ENCODE measurements at regions not wholly inside any gene's neighbourhood (a gene's known extent, or its start where the extent isn't known, plus 50 kb on each side); places are given as distances from the start of the nearest gene placed in this dataset.

GRCh38 chr1:90339811-90340210 lies 344.9 kb downstream of the ZNF326 start:
- Histone ChIP-seq H3K4me1 (ENCODE audit: control insufficient read depth, insufficient read depth, low read length) (no peaks in the 10 kb centered on the region), H3K4me3 (ENCODE audit: low read depth, low read length) (no peak overlapping the region), H3K9me3 (ENCODE audit: control insufficient read depth, insufficient read depth, low read depth, low read length) (no peaks in the 10 kb centered on the region), H3K36me3 (ENCODE audit: control insufficient read depth, insufficient read depth, low read length) (no peaks in the 10 kb centered on the region), H3K27ac (ENCODE audit: low read depth, low read length) (no peak overlapping the region), H3K9ac (ENCODE audit: low read length) (no peak overlapping the region), H3K27me3 (ENCODE audit: control insufficient read depth, insufficient read depth, low read length) (no peaks in the 10 kb centered on the region)

GRCh38 chr1:90336552-90337324 lies 341.8 kb downstream of the ZNF326 start:
- Histone ChIP-seq H3K27me3 (ENCODE audit: control insufficient read depth, insufficient read depth, low read length) (no peaks in the 10 kb centered on the region), H3K4me3 (ENCODE audit: low read depth, low read length) (no peak overlapping the region), H3K27ac (ENCODE audit: low read depth, low read length) (no peak overlapping the region), H3K4me1 (ENCODE audit: control insufficient read depth, insufficient read depth, low read length) (no peaks in the 10 kb centered on the region), H3K9ac (ENCODE audit: low read length) (no peak overlapping the region), H3K9me3 (ENCODE audit: control insufficient read depth, insufficient read depth, low read depth, low read length) (no peaks in the 10 kb centered on the region), H3K36me3 (ENCODE audit: control insufficient read depth, insufficient read depth, low read length) (no peaks in the 10 kb centered on the region)

- Histone ChIP-seq H3K27ac (ENCODE audit: low read depth, low read length) (no peak overlapping the region), H3K36me3 (ENCODE audit: control insufficient read depth, insufficient read depth, low read length) (no peaks in the 10 kb centered on the region), H3K4me1 (ENCODE audit: control insufficient read depth, insufficient read depth, low read length) (no peaks in the 10 kb centered on the region), H3K27me3 (ENCODE audit: control insufficient read depth, insufficient read depth, low read length) (no peaks in the 10 kb centered on the region), H3K4me3 (ENCODE audit: low read depth, low read length) (no peak overlapping the region), H3K9ac (ENCODE audit: low read length) (no peak overlapping the region), H3K9me3 (ENCODE audit: control insufficient read depth, insufficient read depth, low read depth, low read length) (no peaks in the 10 kb centered on the region)
These were observed 340.6 kb downstream of the ZNF326 start for GRCh38 chr1:90335558-90335957.

- H3K36me3 ChIP-seq (ENCODE audit: control insufficient read depth, insufficient read depth, low read length): no peaks in the 10 kb centered on the region
- no peaks in the 10 kb centered on the region for H3K27me3 ChIP-seq (ENCODE audit: control insufficient read depth, insufficient read depth, low read length)
- H3K4me3 ChIP-seq (ENCODE audit: low read depth, low read length): no peak overlapping the region
- H3K9ac ChIP-seq (ENCODE audit: low read length): no peak overlapping the region
- H3K4me1 ChIP-seq (ENCODE audit: control insufficient read depth, insufficient read depth, low read length): no peaks in the 10 kb centered on the region
- no peak overlapping the region for H3K27ac ChIP-seq (ENCODE audit: low read depth, low read length)
- no peaks in the 10 kb centered on the region for H3K9me3 ChIP-seq (ENCODE audit: control insufficient read depth, insufficient read depth, low read depth, low read length)
These were observed 339.2 kb downstream of the ZNF326 start for GRCh38 chr1:90334137-90334536.

GRCh38 chr1:90325168-90325567 lies 330.3 kb downstream of the ZNF326 start:
- Histone ChIP-seq H3K4me3 (ENCODE audit: low read depth, low read length) (no peak overlapping the region), H3K27ac (ENCODE audit: low read depth, low read length) (no peak overlapping the region), H3K27me3 (ENCODE audit: control insufficient read depth, insufficient read depth, low read length) (no peaks in the 10 kb centered on the region), H3K9me3 (ENCODE audit: control insufficient read depth, insufficient read depth, low read depth, low read length) (no peaks in the 10 kb centered on the region), H3K4me1 (ENCODE audit: control insufficient read depth, insufficient read depth, low read length) (peaks cover 7% of the 10 kb centered on the region), H3K36me3 (ENCODE audit: control insufficient read depth, insufficient read depth, low read length) (no peaks in the 10 kb centered on the region), H3K9ac (ENCODE audit: low read length) (no peak overlapping the region)

GRCh38 chr1:90322186-90322585 lies 327.3 kb downstream of the ZNF326 start:
- no peaks in the 10 kb centered on the region for H3K27me3 ChIP-seq (ENCODE audit: control insufficient read depth, insufficient read depth, low read length)
- H3K36me3 ChIP-seq (ENCODE audit: control insufficient read depth, insufficient read depth, low read length): no peaks in the 10 kb centered on the region
- H3K4me3 ChIP-seq (ENCODE audit: low read depth, low read length): no peak overlapping the region
- peaks cover 7% of the 10 kb centered on the region for H3K4me1 ChIP-seq (ENCODE audit: control insufficient read depth, insufficient read depth, low read length)
- no peak overlapping the region for H3K9ac ChIP-seq (ENCODE audit: low read length)
- no peaks in the 10 kb centered on the region for H3K9me3 ChIP-seq (ENCODE audit: control insufficient read depth, insufficient read depth, low read depth, low read length)
- H3K27ac ChIP-seq (ENCODE audit: low read depth, low read length): no peak overlapping the region

GRCh38 chr1:90319918-90320317 lies 325.0 kb downstream of the ZNF326 start:
- Histone ChIP-seq H3K9me3 (ENCODE audit: control insufficient read depth, insufficient read depth, low read depth, low read length) (no peaks in the 10 kb centered on the region), H3K4me3 (ENCODE audit: low read depth, low read length) (no peak overlapping the region), H3K27ac (ENCODE audit: low read depth, low read length) (no peak overlapping the region), H3K36me3 (ENCODE audit: control insufficient read depth, insufficient read depth, low read length) (no peaks in the 10 kb centered on the region), H3K9ac (ENCODE audit: low read length) (no peak overlapping the region), H3K27me3 (ENCODE audit: control insufficient read depth, insufficient read depth, low read length) (no peaks in the 10 kb centered on the region), H3K4me1 (ENCODE audit: control insufficient read depth, insufficient read depth, low read length) (no peaks in the 10 kb centered on the region)

- Histone ChIP-seq H3K9me3 (ENCODE audit: control insufficient read depth, insufficient read depth, low read depth, low read length) (no peaks in the 10 kb centered on the region), H3K9ac (ENCODE audit: low read length) (no peak overlapping the region), H3K4me3 (ENCODE audit: low read depth, low read length) (no peak overlapping the region), H3K27ac (ENCODE audit: low read depth, low read length) (no peak overlapping the region), H3K36me3 (ENCODE audit: control insufficient read depth, insufficient read depth, low read length) (no peaks in the 10 kb centered on the region), H3K27me3 (ENCODE audit: control insufficient read depth, insufficient read depth, low read length) (no peaks in the 10 kb centered on the region), H3K4me1 (ENCODE audit: control insufficient read depth, insufficient read depth, low read length) (no peaks in the 10 kb centered on the region)
These were observed 323.5 kb downstream of the ZNF326 start for GRCh38 chr1:90318431-90318830.

GRCh38 chr1:90317628-90318027 lies 322.7 kb downstream of the ZNF326 start:
- Histone ChIP-seq H3K27me3 (ENCODE audit: control insufficient read depth, insufficient read depth, low read length) (no peaks in the 10 kb centered on the region), H3K27ac (ENCODE audit: low read depth, low read length) (no peak overlapping the region), H3K36me3 (ENCODE audit: control insufficient read depth, insufficient read depth, low read length) (no peaks in the 10 kb centered on the region), H3K9ac (ENCODE audit: low read length) (no peak overlapping the region), H3K4me3 (ENCODE audit: low read depth, low read length) (no peak overlapping the region), H3K4me1 (ENCODE audit: control insufficient read depth, insufficient read depth, low read length) (no peaks in the 10 kb centered on the region), H3K9me3 (ENCODE audit: control insufficient read depth, insufficient read depth, low read depth, low read length) (no peaks in the 10 kb centered on the region)

- no peak overlapping the region for H3K27ac ChIP-seq (ENCODE audit: low read depth, low read length)
- no peak overlapping the region for H3K4me3 ChIP-seq (ENCODE audit: low read depth, low read length)
- no peaks in the 10 kb centered on the region for H3K4me1 ChIP-seq (ENCODE audit: control insufficient read depth, insufficient read depth, low read length)
- no peaks in the 10 kb centered on the region for H3K9me3 ChIP-seq (ENCODE audit: control insufficient read depth, insufficient read depth, low read depth, low read length)
- H3K27me3 ChIP-seq (ENCODE audit: control insufficient read depth, insufficient read depth, low read length): no peaks in the 10 kb centered on the region
- H3K36me3 ChIP-seq (ENCODE audit: control insufficient read depth, insufficient read depth, low read length): no peaks in the 10 kb centered on the region
- H3K9ac ChIP-seq (ENCODE audit: low read length): no peak overlapping the region
These were observed 319.6 kb downstream of the ZNF326 start for GRCh38 chr1:90314533-90314932.

- Histone ChIP-seq H3K4me1 (ENCODE audit: control insufficient read depth, insufficient read depth, low read length) (no peaks in the 10 kb centered on the region), H3K36me3 (ENCODE audit: control insufficient read depth, insufficient read depth, low read length) (no peaks in the 10 kb centered on the region), H3K4me3 (ENCODE audit: low read depth, low read length) (no peak overlapping the region), H3K27me3 (ENCODE audit: control insufficient read depth, insufficient read depth, low read length) (no peaks in the 10 kb centered on the region), H3K9ac (ENCODE audit: low read length) (no peak overlapping the region), H3K9me3 (ENCODE audit: control insufficient read depth, insufficient read depth, low read depth, low read length) (no peaks in the 10 kb centered on the region), H3K27ac (ENCODE audit: low read depth, low read length) (no peak overlapping the region)
These were observed 318.9 kb downstream of the ZNF326 start for GRCh38 chr1:90313778-90314177.
